ENCODE measurements at regions not wholly inside any gene's neighbourhood (a gene's known extent, or its start where the extent isn't known, plus 50 kb on each side); places are given as distances from the start of the nearest gene placed in this dataset.

DNA sequence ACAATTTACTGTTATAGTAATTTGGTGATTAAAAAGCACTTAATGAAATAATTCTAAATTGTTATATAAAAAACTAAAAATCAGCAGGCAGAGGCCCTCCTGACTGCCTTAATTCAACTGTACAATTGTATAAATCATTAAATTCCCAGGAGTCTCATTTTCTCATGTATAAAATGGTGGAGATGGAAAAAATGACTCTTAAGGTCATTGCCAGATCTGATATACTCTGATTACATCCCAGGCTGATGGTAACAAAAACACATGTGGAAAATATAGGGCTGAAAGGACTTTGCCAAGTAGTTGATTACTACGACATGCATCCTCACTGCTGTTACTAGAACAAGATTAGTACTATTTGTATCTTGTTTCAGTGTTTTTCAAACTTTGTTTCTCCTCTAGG, 1020.0 kb upstream of the SLC10A2 start:
- Histone ChIP-seq H3K4me3 (ENCODE audit: low read depth, low read length, poor library complexity, severe bottlenecking) (no peak overlapping the region), H3K27ac (ENCODE audit: low read depth, low read length, poor library complexity, severe bottlenecking) (no peak overlapping the region), H3K9me2 (ENCODE audit: insufficient read depth, low read length) (no peaks in the 10 kb centered on the region), H3K4me1 (ENCODE audit: insufficient read depth, low read length, poor library complexity, severe bottlenecking) (no peaks in the 10 kb centered on the region), H3K36me3 (ENCODE audit: insufficient read depth, low read length) (no peaks in the 10 kb centered on the region), H3K79me2 (ENCODE audit: insufficient read depth, low read depth, low read length) (no peaks in the 10 kb centered on the region), H4K20me1 (ENCODE audit: insufficient read depth, low read length) (no peaks in the 10 kb centered on the region), H3K4me2 (ENCODE audit: low read length) (no peak overlapping the region), H2AFZ (ENCODE audit: low read length) (no peak overlapping the region), H3K9me3 (ENCODE audit: low read length) (no peaks in the 10 kb centered on the region)
- ChIA-PET POLR2A (no interaction called here), CTCF (ENCODE audit: unreplicated experiment) (no interaction called here)
- no peak for DNase-seq (ENCODE audit: low spot score)
- TF ChIP-seq, protein P1, sequence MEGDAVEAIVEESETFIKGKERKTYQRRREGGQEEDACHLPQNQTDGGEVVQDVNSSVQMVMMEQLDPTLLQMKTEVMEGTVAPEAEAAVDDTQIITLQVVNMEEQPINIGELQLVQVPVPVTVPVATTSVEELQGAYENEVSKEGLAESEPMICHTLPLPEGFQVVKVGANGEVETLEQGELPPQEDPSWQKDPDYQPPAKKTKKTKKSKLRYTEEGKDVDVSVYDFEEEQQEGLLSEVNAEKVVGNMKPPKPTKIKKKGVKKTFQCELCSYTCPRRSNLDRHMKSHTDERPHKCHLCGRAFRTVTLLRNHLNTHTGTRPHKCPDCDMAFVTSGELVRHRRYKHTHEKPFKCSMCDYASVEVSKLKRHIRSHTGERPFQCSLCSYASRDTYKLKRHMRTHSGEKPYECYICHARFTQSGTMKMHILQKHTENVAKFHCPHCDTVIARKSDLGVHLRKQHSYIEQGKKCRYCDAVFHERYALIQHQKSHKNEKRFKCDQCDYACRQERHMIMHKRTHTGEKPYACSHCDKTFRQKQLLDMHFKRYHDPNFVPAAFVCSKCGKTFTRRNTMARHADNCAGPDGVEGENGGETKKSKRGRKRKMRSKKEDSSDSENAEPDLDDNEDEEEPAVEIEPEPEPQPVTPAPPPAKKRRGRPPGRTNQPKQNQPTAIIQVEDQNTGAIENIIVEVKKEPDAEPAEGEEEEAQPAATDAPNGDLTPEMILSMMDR (conservative IDR thresholded peaks at IDR 0.05; ENCODE audit: low read length) = no peak
- no peak for TF ChIP-seq EZH2phosphoT487 (IDR thresholded peaks at IDR 0.05; ENCODE audit: borderline replicate concordance, low read depth, low read length)
- intact Hi-C loops (cut with micrococcal nuclease; ENCODE audit: unreplicated experiment) = no loop called here
- BruUV-seq (replicated peaks) = no TSS peak

DNA sequence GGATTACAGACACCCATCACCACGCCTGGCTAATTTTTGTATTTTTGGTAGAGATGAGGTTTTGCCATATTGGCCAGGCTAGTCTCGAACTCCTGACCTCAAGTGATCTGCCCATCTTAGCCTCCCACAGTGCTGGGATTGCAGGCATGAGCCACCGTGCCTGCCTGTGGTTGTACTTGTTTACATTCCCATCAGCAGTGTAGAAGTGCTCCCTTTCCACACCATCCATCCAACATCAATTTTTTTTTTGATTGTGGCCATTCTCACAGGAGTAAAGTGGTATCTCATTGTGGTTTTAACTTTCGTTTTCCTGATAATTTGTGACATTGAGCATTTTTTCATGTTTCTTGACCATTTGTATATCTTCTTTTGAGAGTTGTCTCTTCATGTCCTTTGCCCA, 1019.4 kb upstream of the SLC10A2 start:
- POLR2A ChIA-PET = no interaction called here
- Histone ChIP-seq H3K4me3 (ENCODE audit: low read depth, low read length, poor library complexity, severe bottlenecking) (no peak overlapping the region), H2AFZ (ENCODE audit: low read length) (no peak overlapping the region), H3K4me2 (ENCODE audit: low read length) (no peak overlapping the region), H4K20me1 (ENCODE audit: insufficient read depth, low read length) (no peaks in the 10 kb centered on the region), H3K27ac (ENCODE audit: low read depth, low read length, poor library complexity, severe bottlenecking) (no peak overlapping the region), H3K9me2 (ENCODE audit: insufficient read depth, low read length) (no peaks in the 10 kb centered on the region), H3K36me3 (ENCODE audit: insufficient read depth, low read length) (no peaks in the 10 kb centered on the region), H3K79me2 (ENCODE audit: insufficient read depth, low read depth, low read length) (no peaks in the 10 kb centered on the region), H3K4me1 (ENCODE audit: insufficient read depth, low read length, poor library complexity, severe bottlenecking) (no peaks in the 10 kb centered on the region), H3K9me3 (ENCODE audit: low read length) (no peaks in the 10 kb centered on the region)
- intact Hi-C loops (cut with micrococcal nuclease; ENCODE audit: unreplicated experiment) = no loop called here
- DNase-seq (ENCODE audit: low spot score) = no peak
- TF ChIP-seq, protein P1 (conservative IDR thresholded peaks at IDR 0.05; ENCODE audit: low read length) = no peak
- no peak for TF ChIP-seq EZH2phosphoT487 (IDR thresholded peaks at IDR 0.05; ENCODE audit: borderline replicate concordance, low read depth, low read length)
- no TSS peak for BruUV-seq (replicated peaks)
- CTCF ChIA-PET (ENCODE audit: unreplicated experiment) = no interaction called here

- DNase-seq (ENCODE audit: low spot score) = no peak
- no peaks in the 10 kb centered on the region for H3K9me3 ChIP-seq (ENCODE audit: low read length)
- ChIA-PET POLR2A (no interaction called here), CTCF (ENCODE audit: unreplicated experiment) (no interaction called here)
- H3K4me2 ChIP-seq (ENCODE audit: low read length) = no peak overlapping the region
- no peaks in the 10 kb centered on the region for H3K9me2 ChIP-seq (ENCODE audit: insufficient read depth, low read length)
- no peaks in the 10 kb centered on the region for H4K20me1 ChIP-seq (ENCODE audit: insufficient read depth, low read length)
- H3K4me3 ChIP-seq (ENCODE audit: low read depth, low read length, poor library complexity, severe bottlenecking) = no peak overlapping the region
- H3K4me1 ChIP-seq (ENCODE audit: insufficient read depth, low read length, poor library complexity, severe bottlenecking) = no peaks in the 10 kb centered on the region
- H3K36me3 ChIP-seq (ENCODE audit: insufficient read depth, low read length) = no peaks in the 10 kb centered on the region
- TF ChIP-seq, protein P1 (conservative IDR thresholded peaks at IDR 0.05; ENCODE audit: low read length) = no peak
- TF ChIP-seq EZH2phosphoT487 (IDR thresholded peaks at IDR 0.05; ENCODE audit: borderline replicate concordance, low read depth, low read length) = no peak
- H3K27ac ChIP-seq (ENCODE audit: low read depth, low read length, poor library complexity, severe bottlenecking) = no peak overlapping the region
- H3K79me2 ChIP-seq (ENCODE audit: insufficient read depth, low read depth, low read length) = no peaks in the 10 kb centered on the region
- no TSS peak for BruUV-seq (replicated peaks)
- intact Hi-C loops (cut with micrococcal nuclease; ENCODE audit: unreplicated experiment) = no loop called here
- no peak overlapping the region for H2AFZ ChIP-seq (ENCODE audit: low read length)
Measured at GRCh38 chr13:104074326-104074725, 1008.1 kb upstream of the SLC10A2 start.

Data from OCI-LY7 (cell line).